NCI-H748 (cell line): ENCODE measurements at regions not wholly inside any gene's neighbourhood (a gene's known extent, or its start where the extent isn't known, plus 50 kb on each side); places are given as distances from the start of the nearest gene placed in this dataset.

Source experiments
- DNase-seq: peaks from one replicate; lab custom pipeline; 2025; ENCODE audit not compliant: unreplicated experiment; lab: John Stamatoyannopoulos, UW

- no peak for DNase-seq
Measured at GRCh38 chrX:138534410-138534809, 177.1 kb downstream of the FGF13 start.

- DNase-seq = peak; percentile 13
Measured at GRCh38 chrX:138519296-138519695, 192.2 kb downstream of the FGF13 start.

GRCh38 chrX:138504273-138504672 is 207.2 kb downstream of the FGF13 start:
- DNase-seq = no peak

GRCh38 chrX:138492371-138492770 is 219.1 kb downstream of the FGF13 start:
- no peak for DNase-seq

- no peak for DNase-seq
Measured at GRCh38 chrX:138487866-138488265, 223.7 kb downstream of the FGF13 start.

GRCh38 chrX:138485767-138486166 is 225.8 kb downstream of the FGF13 start:
- no peak for DNase-seq

GRCh38 chrX:138485224-138485623 is 226.3 kb downstream of the FGF13 start:
- no peak for DNase-seq

GRCh38 chrX:138484451-138484850 is 227.1 kb downstream of the FGF13 start:
- DNase-seq = no peak

- no peak for DNase-seq
Measured at GRCh38 chrX:138481649-138482048, 229.9 kb downstream of the FGF13 start.

GRCh38 chrX:138463476-138463875 is 248.0 kb downstream of the FGF13 start:
- no peak for DNase-seq
